ENCODE measurements at regions not wholly inside any gene's neighbourhood (a gene's known extent, or its start where the extent isn't known, plus 50 kb on each side); places are given as distances from the start of the nearest gene placed in this dataset.

DNA sequence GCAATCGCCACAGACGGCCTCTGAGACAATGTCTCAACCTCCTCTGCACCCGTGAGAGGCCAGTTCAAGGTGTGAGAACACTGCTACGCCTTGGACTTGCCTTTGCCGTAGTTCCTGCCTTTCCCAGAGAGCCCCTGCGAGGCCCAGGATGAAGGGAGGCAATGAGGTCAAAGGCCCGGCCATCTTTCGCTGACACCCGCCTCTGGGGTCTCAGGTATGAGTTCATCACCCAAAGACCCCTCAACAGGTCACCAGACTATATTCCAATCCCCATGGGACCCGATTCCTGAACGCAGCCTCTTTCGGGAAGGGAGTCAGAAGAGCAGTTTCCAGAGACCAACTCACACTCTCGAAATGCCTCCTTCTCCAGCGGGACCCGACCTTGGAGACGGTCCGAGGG lies 573.5 kb downstream of the KCNJ18 start:
- TF ChIP-seq EP300 (IDR thresholded peaks at IDR 0.05) (no peak), KDM1A (IDR thresholded peaks at IDR 0.05; ENCODE audit: low read depth) (no peak), JUNB (IDR thresholded peaks at IDR 0.05) (no peak), RAD21 (conservative IDR thresholded peaks at IDR 0.05 in 1 of 2, IDR thresholded peaks at IDR 0.05 in 1 of 2) (no peak), POLR2A (IDR thresholded peaks at IDR 0.05; ENCODE audit: low read length) (no peak), CBX8 (IDR thresholded peaks at IDR 0.05) (no peak), CEBPB (IDR thresholded peaks at IDR 0.05) (no peak), POLR2AphosphoS2 (conservative IDR thresholded peaks at IDR 0.05; ENCODE audit: low read length) (no peak), HOXA7 (CRISPR knock-in tag; IDR thresholded peaks at IDR 0.05) (no peak)
- TF ChIP-seq, protein P1, sequence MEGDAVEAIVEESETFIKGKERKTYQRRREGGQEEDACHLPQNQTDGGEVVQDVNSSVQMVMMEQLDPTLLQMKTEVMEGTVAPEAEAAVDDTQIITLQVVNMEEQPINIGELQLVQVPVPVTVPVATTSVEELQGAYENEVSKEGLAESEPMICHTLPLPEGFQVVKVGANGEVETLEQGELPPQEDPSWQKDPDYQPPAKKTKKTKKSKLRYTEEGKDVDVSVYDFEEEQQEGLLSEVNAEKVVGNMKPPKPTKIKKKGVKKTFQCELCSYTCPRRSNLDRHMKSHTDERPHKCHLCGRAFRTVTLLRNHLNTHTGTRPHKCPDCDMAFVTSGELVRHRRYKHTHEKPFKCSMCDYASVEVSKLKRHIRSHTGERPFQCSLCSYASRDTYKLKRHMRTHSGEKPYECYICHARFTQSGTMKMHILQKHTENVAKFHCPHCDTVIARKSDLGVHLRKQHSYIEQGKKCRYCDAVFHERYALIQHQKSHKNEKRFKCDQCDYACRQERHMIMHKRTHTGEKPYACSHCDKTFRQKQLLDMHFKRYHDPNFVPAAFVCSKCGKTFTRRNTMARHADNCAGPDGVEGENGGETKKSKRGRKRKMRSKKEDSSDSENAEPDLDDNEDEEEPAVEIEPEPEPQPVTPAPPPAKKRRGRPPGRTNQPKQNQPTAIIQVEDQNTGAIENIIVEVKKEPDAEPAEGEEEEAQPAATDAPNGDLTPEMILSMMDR (IDR thresholded peaks at IDR 0.05) = no peak
- TF ChIP-seq, protein P2, sequence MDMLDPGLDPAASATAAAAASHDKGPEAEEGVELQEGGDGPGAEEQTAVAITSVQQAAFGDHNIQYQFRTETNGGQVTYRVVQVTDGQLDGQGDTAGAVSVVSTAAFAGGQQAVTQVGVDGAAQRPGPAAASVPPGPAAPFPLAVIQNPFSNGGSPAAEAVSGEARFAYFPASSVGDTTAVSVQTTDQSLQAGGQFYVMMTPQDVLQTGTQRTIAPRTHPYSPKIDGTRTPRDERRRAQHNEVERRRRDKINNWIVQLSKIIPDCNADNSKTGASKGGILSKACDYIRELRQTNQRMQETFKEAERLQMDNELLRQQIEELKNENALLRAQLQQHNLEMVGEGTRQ (IDR thresholded peaks at IDR 0.05) = no peak
